ENCODE measurements at regions not wholly inside any gene's neighbourhood (a gene's known extent, or its start where the extent isn't known, plus 50 kb on each side); places are given as distances from the start of the nearest gene placed in this dataset.

DNA sequence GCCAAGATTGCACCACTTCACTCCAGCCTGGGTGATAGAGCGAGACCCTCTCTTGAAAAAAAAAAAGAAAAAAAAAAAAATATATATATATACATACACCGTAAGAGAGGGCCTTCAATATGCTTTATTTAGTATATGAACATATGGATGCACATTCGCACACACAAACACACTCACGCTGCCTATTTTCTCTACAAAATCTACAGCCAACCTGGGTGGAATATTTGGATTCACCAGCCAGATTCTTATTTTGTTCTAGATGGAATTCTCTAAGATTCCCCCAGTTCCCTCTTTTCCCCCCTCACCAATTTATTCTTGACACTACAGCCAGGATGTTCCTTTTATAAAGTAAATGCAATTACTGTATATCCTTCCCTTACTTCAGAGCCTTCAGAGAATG is 131.6 kb downstream of the TM2D1 start:
- Histone ChIP-seq H3K14ac (ENCODE audit: insufficient read depth, low read length) (no peak overlapping the region), H3K4ac (ENCODE audit: low read depth, low read length) (no peak overlapping the region), H3K27ac (ENCODE audit: insufficient read length, low read depth, low read length) (no peak overlapping the region), H3K4me1 (ENCODE audit: insufficient read depth, low read length) (no peaks in the 10 kb centered on the region), H2BK120ac (ENCODE audit: low read depth, low read length, poor library complexity, severe bottlenecking) (no peak overlapping the region), H3K56ac (ENCODE audit: insufficient read length, low read depth, low read length) (no peak overlapping the region), H4K20me1 (ENCODE audit: control insufficient read depth, insufficient read depth, insufficient read length) (no peaks in the 10 kb centered on the region), H2AK5ac (ENCODE audit: insufficient read length, low read length) (no peak overlapping the region), H2BK20ac (ENCODE audit: low read depth, low read length, poor library complexity, severe bottlenecking) (no peak overlapping the region), H3K23ac (ENCODE audit: insufficient read length, low read depth, low read length) (no peak overlapping the region), H4K5ac (ENCODE audit: insufficient read length, low read depth, low read length) (no peak overlapping the region), H3T11ph (ENCODE audit: low read length) (no peak overlapping the region), H3K9me3 (ENCODE audit: control insufficient read depth, low read depth, low read length) (no peaks in the 10 kb centered on the region), H3K79me1 (ENCODE audit: insufficient read depth, low read depth, low read length, poor library complexity, severe bottlenecking) (no peaks in the 10 kb centered on the region), H4K91ac (ENCODE audit: insufficient read length, low read depth, low read length) (no peak overlapping the region), H2BK12ac (ENCODE audit: insufficient read length, low read depth, low read length) (no peak overlapping the region), H3K79me2 (ENCODE audit: insufficient read depth, low read length) (no peaks in the 10 kb centered on the region), H3K23me2 (ENCODE audit: insufficient read length, low read depth, low read length, poor library complexity, severe bottlenecking) (no peaks in the 10 kb centered on the region), H4K8ac (replicated peaks; ENCODE audit: insufficient read length, low read depth, low read length) (no peak overlapping the region), H3K4me2 (ENCODE audit: insufficient read depth, insufficient read length, low read length) (no peak overlapping the region), H3K27me3 (ENCODE audit: insufficient read depth, low read length) (no peaks in the 10 kb centered on the region), H2BK15ac (ENCODE audit: low read depth, low read length) (no peak overlapping the region), H2AFZ (ENCODE audit: low read length) (no peak overlapping the region), H3K18ac (ENCODE audit: insufficient read length, low read depth, low read length) (no peak overlapping the region), H2BK5ac (ENCODE audit: insufficient read length, low read length) (no peak overlapping the region), H3K9ac (ENCODE audit: extremely low read depth, insufficient read length, low read length) (no peak overlapping the region)
- peaks cover 4% of the 10 kb centered on the region; the same call in 1 of the 2 replicates for H3K27me3 Mint-ChIP-seq (ENCODE audit: low read depth)
- DNase-seq, result no peak
- peaks cover 10 to 15% of the 10 kb centered on the region in 2 experiments for H3K4me1 Mint-ChIP-seq
- no peak overlapping the region for H3K4me3 Mint-ChIP-seq
- no peak overlapping the region for H3K27ac Mint-ChIP-seq
- TF ChIP-seq, protein P1, sequence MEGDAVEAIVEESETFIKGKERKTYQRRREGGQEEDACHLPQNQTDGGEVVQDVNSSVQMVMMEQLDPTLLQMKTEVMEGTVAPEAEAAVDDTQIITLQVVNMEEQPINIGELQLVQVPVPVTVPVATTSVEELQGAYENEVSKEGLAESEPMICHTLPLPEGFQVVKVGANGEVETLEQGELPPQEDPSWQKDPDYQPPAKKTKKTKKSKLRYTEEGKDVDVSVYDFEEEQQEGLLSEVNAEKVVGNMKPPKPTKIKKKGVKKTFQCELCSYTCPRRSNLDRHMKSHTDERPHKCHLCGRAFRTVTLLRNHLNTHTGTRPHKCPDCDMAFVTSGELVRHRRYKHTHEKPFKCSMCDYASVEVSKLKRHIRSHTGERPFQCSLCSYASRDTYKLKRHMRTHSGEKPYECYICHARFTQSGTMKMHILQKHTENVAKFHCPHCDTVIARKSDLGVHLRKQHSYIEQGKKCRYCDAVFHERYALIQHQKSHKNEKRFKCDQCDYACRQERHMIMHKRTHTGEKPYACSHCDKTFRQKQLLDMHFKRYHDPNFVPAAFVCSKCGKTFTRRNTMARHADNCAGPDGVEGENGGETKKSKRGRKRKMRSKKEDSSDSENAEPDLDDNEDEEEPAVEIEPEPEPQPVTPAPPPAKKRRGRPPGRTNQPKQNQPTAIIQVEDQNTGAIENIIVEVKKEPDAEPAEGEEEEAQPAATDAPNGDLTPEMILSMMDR (conservative IDR thresholded peaks at IDR 0.05), result no peak
- WGBS (ENCODE audit: extremely low coverage, insufficient read length, low lambda C conversion rate), result no CpG with 5 or more reads among the region's 4 CpGs
- H3K9me3 Mint-ChIP-seq, result peaks cover 7 to 8% of the 10 kb centered on the region in 2 experiments; a peak in 4 of 5 replicates
- peaks cover 0 to 4% (median 2%) of the 10 kb centered on the region in 3 experiments; a peak in 4 of 7 replicates for H3K36me3 Mint-ChIP-seq (ENCODE audit: insufficient read depth in 1 of 3, low read depth in 3 of 3)

Measured in H9 (cell line).